Glomerular endothelial cell (primary cell): ENCODE measurements at regions not wholly inside any gene's neighbourhood (a gene's known extent, or its start where the extent isn't known, plus 50 kb on each side); places are given as distances from the start of the nearest gene placed in this dataset.
"Not testable (repeated sequence)": the region's sequence is repeated elsewhere in the genome, so short reads cannot be mapped to it uniquely, and the experiment has no call there.

Experiments
- DNase-seq: peaks from one replicate; pipeline ENCODE4 v3.0.0-alpha.2; 2011; ENCODE audit warnings: low read depth, low spot score; ENCODE audit errors: extremely low read depth

DNA sequence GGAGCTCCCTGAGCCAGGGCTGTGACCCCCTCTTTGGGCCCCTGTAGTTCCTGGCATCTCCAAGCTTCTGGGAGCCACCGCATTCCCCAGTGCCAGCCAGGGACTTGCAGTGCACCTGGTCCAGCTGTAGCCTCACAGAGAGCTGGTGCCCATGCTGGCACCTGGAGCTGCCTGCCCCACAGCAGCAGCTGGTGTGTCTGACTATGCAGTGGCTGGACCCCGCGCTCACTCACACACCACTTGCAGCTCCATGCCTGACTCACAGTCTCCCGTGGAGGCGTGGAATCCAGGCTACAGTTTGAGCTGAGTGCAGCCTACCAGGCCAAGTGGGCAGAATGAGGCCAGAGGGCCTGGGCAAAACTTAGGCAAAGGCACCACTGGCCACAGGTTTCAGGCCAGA lies 102.2 kb upstream of the NAMPT start:
- no peak for DNase-seq

- DNase-seq, result no peak
Observed at GRCh38 chr7:106384373-106384772, 99.6 kb upstream of the NAMPT start.

- DNase-seq, result no peak
Observed at GRCh38 chr7:106382929-106383328, 98.1 kb upstream of the NAMPT start.

DNA sequence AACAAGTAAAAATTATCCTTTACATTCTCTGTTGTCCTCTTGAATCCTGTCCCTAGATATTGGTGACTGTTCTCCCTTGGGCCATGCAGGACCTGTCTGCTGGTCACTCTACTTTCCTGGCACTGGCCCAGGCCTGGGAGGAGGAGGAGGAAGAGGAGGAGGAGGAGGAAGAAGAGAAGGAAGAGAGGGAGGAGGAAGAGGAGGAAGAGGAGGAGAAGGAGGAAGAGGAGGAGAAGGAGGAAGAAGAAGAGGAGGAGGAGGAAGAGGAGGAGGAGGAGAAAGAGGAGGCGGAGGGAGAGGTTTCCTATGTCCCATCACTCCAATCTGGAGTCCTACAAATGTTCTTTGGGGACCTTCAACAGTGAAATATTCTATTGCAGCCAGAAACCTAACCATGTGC lies 97.3 kb upstream of the NAMPT start:
- DNase-seq, result no peak

GRCh38 chr7:106381252-106381651 lies 96.5 kb upstream of the NAMPT start:
- DNase-seq, result no peak

- DNase-seq, result no peak
Observed at GRCh38 chr7:106377847-106378361, 93.1 kb upstream of the NAMPT start.

DNA sequence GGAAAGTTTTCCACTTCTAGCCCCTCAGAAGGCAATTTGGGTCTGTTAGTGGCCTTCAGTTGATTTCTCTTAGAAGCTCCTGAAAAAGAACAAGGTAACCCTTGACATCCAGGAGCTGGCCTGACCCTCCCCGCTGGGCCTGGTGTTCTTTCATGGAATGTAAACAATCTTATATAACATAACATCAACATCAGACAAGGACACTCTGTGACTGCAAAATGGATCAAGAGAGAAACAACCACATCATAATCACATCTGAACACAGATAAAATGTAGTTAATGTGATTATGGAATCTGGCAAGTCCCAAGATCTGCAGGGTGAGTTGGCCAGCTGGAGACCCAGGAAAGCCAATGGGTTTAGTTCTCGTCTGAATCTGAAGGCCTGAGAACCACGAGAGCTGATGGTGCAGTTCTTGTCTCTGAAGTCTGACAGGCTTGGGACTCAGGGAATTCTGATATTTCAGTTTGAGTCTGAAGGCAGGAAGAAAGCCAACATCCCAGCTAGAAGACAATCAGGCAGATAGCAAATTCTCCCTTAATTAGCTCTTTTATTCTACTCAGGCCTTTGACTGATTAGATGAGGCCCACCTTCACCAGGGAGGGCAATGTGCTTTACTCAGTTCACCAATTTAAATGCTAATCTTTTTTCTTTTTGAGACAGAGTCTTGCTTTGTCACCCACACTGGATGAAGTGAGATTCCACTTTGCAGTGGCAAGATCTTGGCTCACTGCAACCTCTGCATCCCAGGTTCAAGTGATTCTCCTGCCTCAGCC lies 91.4 kb upstream of the NAMPT start:
- no peak for DNase-seq

- no peak for DNase-seq
Observed at GRCh38 chr7:106375499-106375898, 90.7 kb upstream of the NAMPT start.

GRCh38 chr7:106374437-106374836 lies 89.7 kb upstream of the NAMPT start:
- no peak for DNase-seq

- DNase-seq, result no peak
Observed at GRCh38 chr7:106372595-106373318, 88.0 kb upstream of the NAMPT start.

DNA sequence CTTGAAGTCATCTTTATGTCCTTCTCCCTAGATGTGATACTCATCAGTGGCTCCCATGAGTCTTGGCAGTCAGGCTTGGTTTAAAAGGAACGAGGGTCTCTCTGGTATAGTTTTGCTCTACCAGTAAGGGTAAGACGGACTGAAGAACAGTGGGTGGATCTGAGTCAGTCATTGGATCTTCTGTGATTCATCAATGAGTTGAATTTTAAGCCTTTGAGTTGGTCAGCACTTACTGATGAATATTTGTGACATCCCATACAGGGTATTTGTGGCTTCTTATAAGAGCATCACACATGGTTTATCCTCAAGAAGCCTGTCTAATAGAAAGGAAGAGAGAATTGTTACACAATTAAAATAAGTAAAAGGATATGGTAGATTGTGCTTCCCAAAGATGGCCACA lies 87.3 kb upstream of the NAMPT start:
- DNase-seq, result no peak

DNA sequence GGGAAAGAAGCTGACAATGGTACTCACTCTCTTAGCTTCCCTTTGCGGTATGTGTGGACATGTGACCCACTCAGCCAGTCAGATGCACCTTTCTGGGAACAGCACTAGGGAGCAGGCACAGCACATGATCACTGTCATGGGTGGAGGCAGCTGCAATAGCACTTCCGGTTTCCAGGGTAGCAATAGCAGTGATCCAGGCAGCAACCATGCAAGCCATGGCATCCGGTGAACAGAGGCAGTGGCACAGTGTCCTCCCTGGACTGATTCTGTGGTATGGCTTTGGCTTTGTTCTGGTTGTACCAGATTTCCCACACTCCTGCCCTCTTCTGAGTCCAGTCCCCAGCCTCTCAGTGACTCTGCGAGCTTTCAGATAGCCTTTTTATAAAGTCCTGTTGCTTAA lies 86.8 kb upstream of the NAMPT start:
- DNase-seq, result no peak

DNA sequence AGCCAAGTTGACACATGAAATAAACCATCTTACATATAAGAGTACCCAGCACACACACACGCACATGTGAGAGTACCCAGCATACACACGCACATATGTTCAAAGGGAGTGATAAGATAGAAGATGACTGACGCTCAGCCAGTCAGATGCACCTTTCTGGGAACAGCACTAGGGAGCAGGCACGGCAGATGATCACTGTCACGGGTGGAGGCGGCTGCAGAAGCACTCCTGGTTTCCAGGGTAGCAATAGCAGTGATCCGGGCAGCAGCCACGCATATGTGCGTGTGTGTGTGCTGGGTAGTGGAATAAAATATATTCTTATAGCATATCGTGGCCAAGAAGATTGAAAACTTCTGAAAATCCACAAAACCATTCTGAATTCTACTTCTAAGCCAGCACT lies 85.8 kb upstream of the NAMPT start:
- DNase-seq, result no peak

DNA sequence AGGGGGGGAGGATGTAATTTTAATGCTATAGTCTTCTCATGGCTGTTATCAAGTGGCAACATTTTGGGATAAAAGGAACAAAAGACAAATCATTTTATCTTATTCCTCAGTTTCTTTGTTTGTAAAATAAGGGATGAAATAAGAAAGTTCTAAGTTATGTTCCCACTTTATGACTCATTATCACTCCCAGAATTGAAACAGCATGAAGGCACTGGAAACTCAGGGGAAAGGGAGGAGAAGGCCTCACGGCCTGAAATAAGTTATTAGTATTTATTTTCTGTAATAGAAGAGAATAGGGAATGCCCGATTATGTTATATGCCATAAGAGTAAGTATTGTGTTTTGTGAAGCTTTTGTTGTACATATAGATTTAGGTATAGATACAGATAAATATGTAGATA lies 85.0 kb upstream of the NAMPT start:
- DNase-seq, result no peak

DNA sequence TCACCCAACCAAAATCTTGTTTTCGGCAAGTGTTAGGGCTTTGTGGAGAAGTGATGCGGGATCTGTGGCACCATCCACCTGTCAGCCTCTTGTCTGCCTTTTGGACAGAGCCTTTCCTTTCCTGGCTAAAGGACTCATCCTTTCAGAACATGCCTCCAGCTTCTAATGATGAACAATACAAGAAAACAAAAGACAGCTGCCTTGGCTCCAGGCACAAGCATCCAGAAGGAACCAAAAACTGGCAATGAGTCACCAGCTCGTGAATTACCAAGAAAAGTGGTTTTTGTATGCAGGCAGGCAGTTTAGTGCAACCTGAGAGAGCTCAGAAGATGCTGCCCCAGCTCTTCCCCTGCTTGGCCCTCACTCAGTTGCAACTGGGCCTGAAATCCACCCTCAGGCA lies 84.6 kb upstream of the NAMPT start:
- DNase-seq, result no peak

- DNase-seq, result no peak
Observed at GRCh38 chr7:106367664-106368063, 82.9 kb upstream of the NAMPT start.

GRCh38 chr7:106367018-106367420 lies 82.2 kb upstream of the NAMPT start:
- no peak for DNase-seq

DNA sequence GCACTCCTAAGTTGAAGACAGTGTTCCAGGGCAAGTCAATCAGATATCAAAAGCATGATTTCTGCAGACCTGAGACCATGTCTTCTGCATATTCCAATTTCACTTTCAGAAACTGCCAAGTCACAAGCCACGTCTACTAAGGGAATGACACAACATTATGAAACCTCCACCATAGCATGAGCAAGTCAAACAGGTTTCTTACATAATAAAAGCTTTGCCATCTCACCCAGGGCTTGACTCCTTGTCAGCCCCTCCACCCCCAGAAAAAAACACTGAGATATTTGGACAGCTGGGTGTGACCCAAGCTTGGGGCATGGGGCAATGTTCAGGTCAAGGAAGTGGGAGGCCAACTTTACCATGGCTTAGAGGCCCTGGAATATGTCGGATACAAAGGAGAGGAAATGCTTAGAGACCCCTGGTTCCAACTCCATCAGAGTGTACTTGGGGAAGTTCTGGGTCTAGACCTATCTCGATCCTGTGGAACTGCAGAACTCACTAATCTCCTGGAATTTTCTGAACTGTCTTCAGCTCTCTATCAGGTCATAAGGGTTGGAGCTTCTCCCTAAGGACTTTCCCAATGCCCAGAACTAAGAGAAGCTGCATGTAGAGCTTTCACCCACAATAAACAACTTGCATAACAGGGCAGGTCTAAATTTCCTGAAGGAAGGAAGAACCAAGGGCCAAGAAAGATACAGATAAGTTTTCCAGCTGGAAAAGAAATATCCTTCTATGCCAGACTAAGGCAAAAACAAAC lies 80.6 kb upstream of the NAMPT start:
- DNase-seq, result no peak

- DNase-seq, result not testable (repeated sequence)
Observed at GRCh38 chr7:106362507-106362906, 77.7 kb upstream of the NAMPT start.

GRCh38 chr7:106358103-106358663 lies 73.4 kb upstream of the NAMPT start:
- no peak for DNase-seq

DNA sequence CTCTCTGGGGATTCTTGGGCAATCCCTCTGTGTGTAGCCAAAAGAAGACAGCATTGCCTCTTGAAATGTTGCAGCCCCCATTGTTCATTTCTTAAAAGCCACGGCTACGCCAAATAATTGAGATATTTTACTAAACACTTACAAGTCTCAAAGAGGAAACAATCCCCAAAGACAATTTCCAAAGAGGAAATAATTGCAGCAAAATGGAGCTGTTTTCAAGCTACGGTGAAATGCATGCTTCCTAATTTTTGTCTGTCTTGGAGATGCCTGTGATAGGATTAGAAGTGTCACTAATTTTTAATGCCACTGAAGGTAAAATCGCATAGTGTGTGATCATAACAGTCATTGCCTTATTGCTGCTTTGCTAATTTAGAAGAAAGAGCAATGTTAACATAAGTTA lies 72.9 kb upstream of the NAMPT start:
- no peak for DNase-seq
